GM12878 (cell line): ENCODE measurements at regions not wholly inside any gene's neighbourhood (a gene's known extent, or its start where the extent isn't known, plus 50 kb on each side); places are given as distances from the start of the nearest gene placed in this dataset.

Source experiments
- ATAC-seq: fragments of 200-7000 bp; cut with Tn5 transposase; 3 replicates; pipeline ENCODE4 v1.9.1; 2020; ENCODE audit warnings: mild to moderate bottlenecking, moderate library complexity
- BruUV-seq: library from RNA; stranded (reverse); fragments of 400-500 nt; replicated peaks from 2 replicates; lab custom pipeline; 2021; lab: Mats Ljungman, UMichigan
- CTCF ChIA-PET: fragments of 300-600 bp; sonication (Branson Sonifier 250); formaldehyde crosslinking; extraction: SDS; loops from one replicate; lab custom pipeline; 2021; ENCODE audit warnings: inconsistent platforms; lab: Yijun Ruan, JAX
- POLR2A ChIA-PET: fragments of 350-600 bp; formaldehyde crosslinking; extraction: SDS; loops from one replicate; lab custom pipeline; 2021; ENCODE audit warnings: inconsistent platforms; lab: Charles Lee
- RAD21 ChIA-PET: fragments of 300-600 bp; sonication (Branson Sonifier 250); formaldehyde crosslinking; loops from one replicate; lab custom pipeline; 2023; ENCODE audit warnings: antibody characterized with exemption; ENCODE audit not compliant: unreplicated experiment; lab: Charles Lee
- SMC1A ChIA-PET: fragments of 300-600 bp; sonication (Branson Sonifier 250); formaldehyde crosslinking; loops from one replicate; lab custom pipeline; 2023; ENCODE audit not compliant: unreplicated experiment, uncharacterized antibody; lab: Charles Lee
- DNase-seq: peaks from one replicate; pipeline ENCODE4 v3.0.0-alpha.2; 2011; ENCODE audit warnings: low read depth, low spot score
- FAIRE-seq: peaks from 3 replicates; lab custom pipeline; 2011; peaks lifted over from hg19 to GRCh38; lab: Jason Lieb, UNC
- H2AFZ ChIP-seq: 2 replicates; pipeline ENCODE4 v1.6.0; 2011; ENCODE audit warnings: low read depth, low read length, control low read depth; ENCODE audit not compliant: control insufficient read depth
- H3K27ac ChIP-seq: 2 replicates; pipeline ENCODE4 v1.5.1; 2011; ENCODE audit warnings: control low read depth; ENCODE audit not compliant: control insufficient read depth, insufficient read depth
- H3K27me3 ChIP-seq, 2 experiments: replicated peaks in 1 of 2; 2 replicates each; pipeline versions ENCODE4 v1.6.0 to v1.6.1; 2011; ENCODE audit warnings: low read length in 1 of 2; ENCODE audit not compliant: control insufficient read depth in 2 of 2, insufficient read depth in 2 of 2
- H3K36me3 ChIP-seq, 2 experiments: 2 replicates each; pipeline ENCODE4 v1.5.1; 2011; ENCODE audit warnings: low read length in 1 of 2; ENCODE audit not compliant: control insufficient read depth in 2 of 2, insufficient read depth in 2 of 2
- H3K4me1 ChIP-seq: 2 replicates; pipeline ENCODE4 v1.6.1; 2011; ENCODE audit warnings: mild to moderate bottlenecking, low read length, moderate library complexity, mixed read lengths; ENCODE audit not compliant: control insufficient read depth, insufficient read depth
- H3K4me2 ChIP-seq: 2 replicates; pipeline ENCODE4 v1.6.0; 2011; ENCODE audit warnings: control low read depth; ENCODE audit not compliant: control insufficient read depth, insufficient read depth
- H3K4me3 ChIP-seq: fragments of 200-600 bp; sonication (generic); 2 replicates; pipeline ENCODE4 v1.5.1; 2016
- H3K79me2 ChIP-seq: 2 replicates; pipeline ENCODE4 v1.6.0; 2011; ENCODE audit warnings: low read length; ENCODE audit not compliant: control insufficient read depth, insufficient read depth
- H3K9ac ChIP-seq: 2 replicates; pipeline ENCODE4 v1.8.0; 2011; ENCODE audit warnings: low read length, control low read depth, mixed read lengths; ENCODE audit not compliant: control insufficient read depth, insufficient read depth
- H3K9me3 ChIP-seq: replicated peaks from 3 replicates; pipeline ENCODE4 v1.5.1; 2011; ENCODE audit warnings: mild to moderate bottlenecking, low read length; ENCODE audit not compliant: control insufficient read depth, insufficient read depth
- H4K20me1 ChIP-seq: 2 replicates; pipeline ENCODE4 v1.6.0; 2011; ENCODE audit not compliant: control insufficient read depth, insufficient read depth
- CHD1 ChIP-seq: IDR thresholded peaks from 2 replicates; pipeline ENCODE4 v1.6.1; 2012; ENCODE audit warnings: low read depth, low read length, improper control_type of control experiment
- CTCF ChIP-seq, 3 experiments: IDR thresholded peaks in 2 of 3; conservative IDR thresholded peaks in 1 of 3; 2 replicates each; pipeline ENCODE4 v1.5.1; 2011; ENCODE audit warnings: low read depth in 3 of 3, low read length in 3 of 3, mild to moderate bottlenecking in 3 of 3, control low read depth in 2 of 3, moderate library complexity in 2 of 3, inconsistent platforms in 1 of 3, mixed read lengths in 1 of 3; ENCODE audit not compliant: control insufficient read depth in 2 of 3, insufficient read depth in 1 of 3; ENCODE audit errors: extremely low read depth in 1 of 3
- EZH2 ChIP-seq: IDR thresholded peaks from 2 replicates; pipeline ENCODE4 v1.6.1; 2012; ENCODE audit warnings: low read depth, mild to moderate bottlenecking, control low read depth, inconsistent platforms, low read length, borderline replicate concordance; ENCODE audit not compliant: control insufficient read depth
- GATAD2B ChIP-seq: fragments of 450-650 bp; conservative IDR thresholded peaks from 2 replicates; pipeline ENCODE4 v1.6.1; 2017; ENCODE audit warnings: low read depth, mild to moderate bottlenecking, moderate library complexity
- NR2F1 ChIP-seq: fragments of 450-650 bp; conservative IDR thresholded peaks from 2 replicates; pipeline ENCODE4 v1.6.1; 2017; ENCODE audit warnings: mild to moderate bottlenecking
- SIN3A ChIP-seq: IDR thresholded peaks from 2 replicates; pipeline ENCODE4 v1.6.1; 2012; ENCODE audit warnings: low read depth, low read length, improper control_type of control experiment
- SPI1 ChIP-seq: IDR thresholded peaks from 2 replicates; pipeline ENCODE4 v1.6.1; 2011; ENCODE audit warnings: low read depth, mild to moderate bottlenecking, low read length, moderate library complexity, borderline replicate concordance; ENCODE audit not compliant: insufficient read depth
- ZSCAN29 ChIP-seq: fragments of 450-650 bp; IDR thresholded peaks from 2 replicates; pipeline ENCODE4 v1.6.1; 2017; ENCODE audit warnings: mild to moderate bottlenecking, moderate library complexity
- ZZZ3 ChIP-seq: IDR thresholded peaks from 2 replicates; pipeline ENCODE4 v1.6.1; 2011; ENCODE audit warnings: low read depth; ENCODE audit not compliant: control insufficient read depth, insufficient read length
- WGBS: methylation state at CpG from one replicate; pipeline ENCODE4 v1.1.6; 2016; ENCODE audit warnings: low lambda C conversion rate; ENCODE audit not compliant: insufficient replicate concordance, insufficient coverage; ENCODE audit errors: missing lambda C conversion rate; 5-methylcytosine and 5-hydroxymethylcytosine counted together
- in situ Hi-C: fragments of 300-500 bp; cut with MboI; formaldehyde crosslinking; loops from 9 replicates; pipeline ENCODE4 v1.14.3; 2018; ENCODE audit warnings: mixed read lengths
- intact Hi-C: fragments of 100-400 bp; cut with micrococcal nuclease; formaldehyde crosslinking; loops from one replicate; pipeline ENCODE4 v1.14.2; 2022; ENCODE audit not compliant: unreplicated experiment

GRCh38 chr7:121452389-121452788, 56.3 kb upstream of the FAM3C start (continued):
- no peak for TF ChIP-seq CTCF (IDR thresholded peaks at IDR 0.05 in 2 of 3, conservative IDR thresholded peaks at IDR 0.05 in 1 of 3; ENCODE audit: control insufficient read depth in 2 of 3, extremely low read depth in 1 of 3, insufficient read depth in 1 of 3, low read depth in 3 of 3, low read length in 3 of 3)
- TF ChIP-seq EZH2 = no peak
- TF ChIP-seq GATAD2B = no peak
- no peak for TF ChIP-seq ZZZ3
- TF ChIP-seq ZSCAN29 = no peak
- no peak for TF ChIP-seq CHD1
- no peak for TF ChIP-seq NR2F1

DNA sequence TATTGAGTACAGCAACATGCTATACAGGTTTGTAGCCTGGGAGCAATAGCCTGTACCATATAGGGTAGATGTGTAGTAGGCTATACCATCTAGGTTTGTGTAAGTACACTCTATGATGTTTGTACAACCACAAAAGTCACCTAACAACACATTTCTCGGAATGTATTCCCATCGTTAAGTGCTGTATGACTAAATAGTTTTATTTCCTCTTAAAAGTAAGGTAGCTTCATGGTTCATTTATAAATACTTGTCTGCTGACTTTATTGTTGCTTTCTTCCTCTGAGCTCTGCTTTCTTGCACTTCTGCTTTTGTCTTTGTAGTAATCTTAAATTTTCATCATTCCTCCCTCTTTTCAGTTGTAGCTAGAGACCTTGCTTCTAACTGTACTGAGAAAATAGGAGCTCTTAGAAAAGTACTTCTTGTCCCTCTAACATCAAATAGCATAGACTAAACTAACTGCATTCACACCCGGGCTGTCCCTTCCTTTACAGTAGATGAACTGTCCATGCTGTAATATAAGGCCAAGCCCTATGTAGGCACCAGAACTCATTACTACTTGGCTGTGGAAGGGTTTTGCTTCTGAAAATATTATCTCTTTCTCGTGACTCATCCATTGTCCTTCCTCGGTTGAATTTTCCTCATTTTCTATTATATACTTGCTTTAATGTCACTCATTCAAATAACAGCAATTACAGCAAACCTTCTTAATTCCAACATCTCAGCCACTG, 55.4 kb upstream of the FAM3C start:
- FAIRE-seq = no peak
- BruUV-seq = no TSS peak
- RAD21 ChIA-PET = interaction anchor here (0.8 to 1.0 kb wide), 2 partner anchors 14 to 55 kb away, joined by 3 read pairs; partner anchors contain the start of gene FAM3C

More for the DNA sequence above, 55.4 kb upstream of the FAM3C start:
- Histone ChIP-seq H3K36me3 (no peaks in the 10 kb centered on the region), H3K27ac (no peak overlapping the region), H3K4me1 (no peaks in the 10 kb centered on the region), H3K27me3 (no peaks in the 10 kb centered on the region), H3K4me3 (no peak overlapping the region), H3K79me2 (no peaks in the 10 kb centered on the region), H3K4me2 (no peak overlapping the region), H2AFZ (no peak overlapping the region), H3K9ac (no peak overlapping the region), H3K9me3 (no peaks in the 10 kb centered on the region), H4K20me1 (no peaks in the 10 kb centered on the region)
- POLR2A ChIA-PET = interaction anchor here (0.8 to 2.5 kb wide), 3 partner anchors 10 to 47 kb away, joined by 3 to 10 read pairs (median 3); no protein-coding TSS in a partner anchor
- DNase-seq (no peak), ATAC-seq (peak; percentile 21; the same call in 1 of the 3 replicates)
- CTCF ChIA-PET = interaction anchor here (0.9 to 2.4 kb wide), 4 partner anchors 10 to 85 kb away, joined by 3 to 8 read pairs (median 4); no protein-coding TSS in a partner anchor
- SMC1A ChIA-PET = interaction anchor here (0.6 to 2.6 kb wide), 7 partner anchors 9 to 173 kb away, joined by 3 to 21 read pairs (median 3); partner anchors contain the start of gene FAM3C
- intact Hi-C loops = no loop called here
- WGBS = 54% methylated on average over 5 of the region's 5 CpGs
- in situ Hi-C loops = no loop called here
- TF ChIP-seq SIN3A = no peak
- TF ChIP-seq SPI1 = peak; percentile 39; the same call in 1 of the 2 replicates
